ENCODE measurements at regions not wholly inside any gene's neighbourhood (a gene's known extent, or its start where the extent isn't known, plus 50 kb on each side); places are given as distances from the start of the nearest gene placed in this dataset.
"Not testable (repeated sequence)": the region's sequence is repeated elsewhere in the genome, so short reads cannot be mapped to it uniquely, and the experiment has no call there.

GRCh38 chr6:54559136-54559535, 250.9 kb downstream of the TINAG start:
- Histone ChIP-seq H3K27ac (ENCODE audit: low read depth, low read length) (no peak overlapping the region), H3K27me3 (ENCODE audit: insufficient read depth, low read length) (no peaks in the 10 kb centered on the region), H3K4me3 (ENCODE audit: low read length in 2 of 2) (no peak overlapping the region), H3K9me3 (ENCODE audit: control insufficient read depth in 1 of 2, low read length in 2 of 2) (no peaks in the 10 kb centered on the region), H3K4me1 (ENCODE audit: insufficient read depth, low read length) (no peaks in the 10 kb centered on the region), H3K36me3 (ENCODE audit: insufficient read depth, low read length) (no peaks in the 10 kb centered on the region)
- H3K4me3 Mint-ChIP-seq, result no peak overlapping the region
- H3K9me3 Mint-ChIP-seq, result peaks cover 0 to 33% (median 15%) of the 10 kb centered on the region in 8 donors
- no peaks in the 10 kb centered on the region for H3K27me3 Mint-ChIP-seq
- CTCF ChIA-PET (ENCODE audit: partially characterized antibody), result no interaction called here
- intact Hi-C loops (cut with micrococcal nuclease), result no loop called here
- H3K4me1 Mint-ChIP-seq, result no peaks in the 10 kb centered on the region
- DNase-seq, result no peak
- POLR2A ChIA-PET (ENCODE audit: partially characterized antibody), result no interaction called here
- no peaks in the 10 kb centered on the region for H3K36me3 Mint-ChIP-seq
- H3K27ac Mint-ChIP-seq, result no peak overlapping the region

- H3K9me3 Mint-ChIP-seq, result peaks cover 0 to 21% (median 12%) of the 10 kb centered on the region in 8 donors
- H3K4me1 ChIP-seq (ENCODE audit: insufficient read depth, low read length); DNase-seq; H3K36me3 ChIP-seq (ENCODE audit: insufficient read depth, low read length); H3K36me3 Mint-ChIP-seq; H3K27me3 ChIP-seq (ENCODE audit: insufficient read depth, low read length); POLR2A ChIA-PET (ENCODE audit: partially characterized antibody); H3K4me3 ChIP-seq (ENCODE audit: low read length in 2 of 2); H3K27me3 Mint-ChIP-seq; H3K9me3 ChIP-seq (ENCODE audit: control insufficient read depth in 1 of 2, low read length in 2 of 2); H3K27ac Mint-ChIP-seq; H3K4me3 Mint-ChIP-seq; H3K4me1 Mint-ChIP-seq; CTCF ChIA-PET (ENCODE audit: partially characterized antibody); intact Hi-C loops (cut with micrococcal nuclease); H3K27ac ChIP-seq (ENCODE audit: low read depth, low read length): not testable (repeated sequence)
These were observed 255.9 kb downstream of the TINAG start for GRCh38 chr6:54564188-54564587.

- Histone ChIP-seq H3K4me1 (ENCODE audit: insufficient read depth, low read length) (no peaks in the 10 kb centered on the region), H3K9me3 (ENCODE audit: control insufficient read depth in 1 of 2, low read length in 2 of 2) (no peaks in the 10 kb centered on the region), H3K36me3 (ENCODE audit: insufficient read depth, low read length) (no peaks in the 10 kb centered on the region), H3K27ac (ENCODE audit: low read depth, low read length) (no peak overlapping the region), H3K4me3 (ENCODE audit: low read length in 2 of 2) (no peak overlapping the region), H3K27me3 (ENCODE audit: insufficient read depth, low read length) (no peaks in the 10 kb centered on the region)
- ChIA-PET CTCF (ENCODE audit: partially characterized antibody) (no interaction called here), POLR2A (ENCODE audit: partially characterized antibody) (no interaction called here)
- Mint-ChIP-seq H3K4me1 (no peaks in the 10 kb centered on the region), H3K9me3 (peaks cover 2 to 11% (median 9%) of the 10 kb centered on the region in 8 donors), H3K27ac (no peak overlapping the region), H3K27me3 (no peaks in the 10 kb centered on the region), H3K36me3 (no peaks in the 10 kb centered on the region), H3K4me3 (no peak overlapping the region)
- intact Hi-C loops (cut with micrococcal nuclease), result no loop called here
- DNase-seq, result no peak
These were observed 266.4 kb downstream of the TINAG start for GRCh38 chr6:54574671-54575070.

- intact Hi-C loops (cut with micrococcal nuclease), result no loop called here
- CTCF ChIA-PET (ENCODE audit: partially characterized antibody), result no interaction called here
These were observed 268.3 kb upstream of the FAM83B start for GRCh38 chr6:54578261-54578660.

GRCh38 chr6:54579011-54579410, 267.6 kb upstream of the FAM83B start:
- H3K4me3 Mint-ChIP-seq, result no peak overlapping the region
- POLR2A ChIA-PET (ENCODE audit: partially characterized antibody), result no interaction called here
- no peaks in the 10 kb centered on the region for H3K36me3 ChIP-seq (ENCODE audit: insufficient read depth, low read length)

More at GRCh38 chr6:54578261-54578660, 268.3 kb upstream of the FAM83B start:
- no peak overlapping the region for H3K27ac Mint-ChIP-seq
- H3K27me3 ChIP-seq (ENCODE audit: insufficient read depth, low read length), result no peaks in the 10 kb centered on the region
- no peaks in the 10 kb centered on the region for H3K36me3 Mint-ChIP-seq
- H3K36me3 ChIP-seq (ENCODE audit: insufficient read depth, low read length), result no peaks in the 10 kb centered on the region
- no peak overlapping the region for H3K27ac ChIP-seq (ENCODE audit: low read depth, low read length)
- H3K4me1 Mint-ChIP-seq, result no peaks in the 10 kb centered on the region
- no peaks in the 10 kb centered on the region for H3K4me1 ChIP-seq (ENCODE audit: insufficient read depth, low read length)
- H3K4me3 ChIP-seq (ENCODE audit: low read length in 2 of 2), result no peak overlapping the region
- peaks cover 0 to 7% (median 3%) of the 10 kb centered on the region in 8 donors for H3K9me3 Mint-ChIP-seq
- no peaks in the 10 kb centered on the region for H3K27me3 Mint-ChIP-seq
- POLR2A ChIA-PET (ENCODE audit: partially characterized antibody), result no interaction called here
- no peak for DNase-seq
- no peak overlapping the region for H3K4me3 Mint-ChIP-seq
- H3K9me3 ChIP-seq (ENCODE audit: control insufficient read depth in 1 of 2, low read length in 2 of 2), result no peaks in the 10 kb centered on the region

GRCh38 chr6:54586251-54586650, 260.3 kb upstream of the FAM83B start:
- Mint-ChIP-seq H3K27me3 (no peaks in the 10 kb centered on the region), H3K4me1 (no peaks in the 10 kb centered on the region), H3K9me3 (peaks cover 0 to 15% (median 5%) of the 10 kb centered on the region in 8 donors), H3K36me3 (no peaks in the 10 kb centered on the region), H3K27ac (no peak overlapping the region), H3K4me3 (no peak overlapping the region)
- intact Hi-C loops (cut with micrococcal nuclease), result no loop called here
- ChIA-PET CTCF (ENCODE audit: partially characterized antibody) (no interaction called here), POLR2A (ENCODE audit: partially characterized antibody) (no interaction called here)
- Histone ChIP-seq H3K27ac (ENCODE audit: low read depth, low read length) (no peak overlapping the region), H3K36me3 (ENCODE audit: insufficient read depth, low read length) (no peaks in the 10 kb centered on the region), H3K27me3 (ENCODE audit: insufficient read depth, low read length) (no peaks in the 10 kb centered on the region), H3K4me1 (ENCODE audit: insufficient read depth, low read length) (no peaks in the 10 kb centered on the region), H3K9me3 (ENCODE audit: control insufficient read depth in 1 of 2, low read length in 2 of 2) (no peaks in the 10 kb centered on the region), H3K4me3 (ENCODE audit: low read length in 2 of 2) (no peak overlapping the region)
- no peak for DNase-seq

More at GRCh38 chr6:54579011-54579410, 267.6 kb upstream of the FAM83B start:
- Mint-ChIP-seq H3K27ac (no peak overlapping the region), H3K27me3 (no peaks in the 10 kb centered on the region), H3K36me3 (no peaks in the 10 kb centered on the region), H3K4me1 (no peaks in the 10 kb centered on the region), H3K9me3 (peaks cover 0 to 10% (median 3%) of the 10 kb centered on the region in 8 donors)
- Histone ChIP-seq H3K9me3 (ENCODE audit: control insufficient read depth in 1 of 2, low read length in 2 of 2) (no peaks in the 10 kb centered on the region), H3K27me3 (ENCODE audit: insufficient read depth, low read length) (no peaks in the 10 kb centered on the region), H3K27ac (ENCODE audit: low read depth, low read length) (no peak overlapping the region), H3K4me3 (ENCODE audit: low read length in 2 of 2) (no peak overlapping the region), H3K4me1 (ENCODE audit: insufficient read depth, low read length) (no peaks in the 10 kb centered on the region)
- intact Hi-C loops (cut with micrococcal nuclease), result no loop called here
- CTCF ChIA-PET (ENCODE audit: partially characterized antibody), result no interaction called here
- no peak for DNase-seq

- H3K36me3 Mint-ChIP-seq, result no peaks in the 10 kb centered on the region
- Histone ChIP-seq H3K27ac (ENCODE audit: low read depth, low read length) (no peak overlapping the region), H3K9me3 (ENCODE audit: control insufficient read depth in 1 of 2, low read length in 2 of 2) (no peaks in the 10 kb centered on the region), H3K27me3 (ENCODE audit: insufficient read depth, low read length) (no peaks in the 10 kb centered on the region), H3K36me3 (ENCODE audit: insufficient read depth, low read length) (no peaks in the 10 kb centered on the region), H3K4me3 (ENCODE audit: low read length in 2 of 2) (no peak overlapping the region), H3K4me1 (ENCODE audit: insufficient read depth, low read length) (no peaks in the 10 kb centered on the region)
- H3K27me3 Mint-ChIP-seq, result no peaks in the 10 kb centered on the region
- H3K4me1 Mint-ChIP-seq, result no peaks in the 10 kb centered on the region
- intact Hi-C loops (cut with micrococcal nuclease), result no loop called here
- DNase-seq, result no peak
- peaks cover 0 to 15% (median 5%) of the 10 kb centered on the region in 8 donors for H3K9me3 Mint-ChIP-seq
- no peak overlapping the region for H3K4me3 Mint-ChIP-seq
- CTCF ChIA-PET (ENCODE audit: partially characterized antibody), result no interaction called here
- POLR2A ChIA-PET (ENCODE audit: partially characterized antibody), result no interaction called here
- H3K27ac Mint-ChIP-seq, result no peak overlapping the region
These were observed 259.3 kb upstream of the FAM83B start for GRCh38 chr6:54587277-54587676.

GRCh38 chr6:54588176-54588575, 258.4 kb upstream of the FAM83B start:
- Histone ChIP-seq H3K4me1 (ENCODE audit: insufficient read depth, low read length) (no peaks in the 10 kb centered on the region), H3K36me3 (ENCODE audit: insufficient read depth, low read length) (no peaks in the 10 kb centered on the region), H3K27me3 (ENCODE audit: insufficient read depth, low read length) (no peaks in the 10 kb centered on the region), H3K4me3 (ENCODE audit: low read length in 2 of 2) (no peak overlapping the region), H3K9me3 (ENCODE audit: control insufficient read depth in 1 of 2, low read length in 2 of 2) (no peaks in the 10 kb centered on the region), H3K27ac (ENCODE audit: low read depth, low read length) (no peak overlapping the region)
- Mint-ChIP-seq H3K36me3 (no peaks in the 10 kb centered on the region), H3K4me1 (no peaks in the 10 kb centered on the region), H3K4me3 (no peak overlapping the region), H3K27me3 (no peaks in the 10 kb centered on the region), H3K9me3 (peaks cover 0 to 15% (median 5%) of the 10 kb centered on the region in 8 donors), H3K27ac (no peak overlapping the region)
- ChIA-PET CTCF (ENCODE audit: partially characterized antibody) (no interaction called here), POLR2A (ENCODE audit: partially characterized antibody) (no interaction called here)
- no peak for DNase-seq
- intact Hi-C loops (cut with micrococcal nuclease), result no loop called here

All from CD4-positive, alpha-beta memory T cell (primary cell).